CD4-positive, alpha-beta memory T cell (primary cell): ENCODE measurements at regions not wholly inside any gene's neighbourhood (a gene's known extent, or its start where the extent isn't known, plus 50 kb on each side); places are given as distances from the start of the nearest gene placed in this dataset.

ENCODE experiments used
- CTCF ChIA-PET: fragments of 350-600 bp; sonication (Branson Sonifier 250); formaldehyde crosslinking; loops from one replicate; lab custom pipeline; 2021; ENCODE audit warnings: inconsistent platforms; ENCODE audit not compliant: partially characterized antibody; lab: Charles Lee
- POLR2A ChIA-PET: fragments of 350-600 bp; sonication (Branson Sonifier 250); formaldehyde crosslinking; loops from one replicate; lab custom pipeline; 2021; ENCODE audit not compliant: partially characterized antibody; lab: Charles Lee
- DNase-seq, 5 donors: peaks; one replicate each; pipeline versions ENCODE4 v3.0.0 to v3.0.0-alpha.2; 2020 to 2022; ENCODE audit warnings: mixed read lengths in 1 of 5
- H3K27ac ChIP-seq: one replicate; pipeline ENCODE4 v1.7.0; 2013; ENCODE audit warnings: low read depth, low read length
- H3K27me3 ChIP-seq: 2 replicates; pipeline ENCODE4 v1.7.0; 2013; ENCODE audit warnings: mild to moderate bottlenecking, low read length, moderate library complexity; ENCODE audit not compliant: insufficient read depth
- H3K36me3 ChIP-seq: 2 replicates; pipeline ENCODE4 v1.7.0; 2013; ENCODE audit warnings: mild to moderate bottlenecking, low read length, moderate library complexity; ENCODE audit not compliant: insufficient read depth
- H3K4me1 ChIP-seq: 2 replicates; pipeline ENCODE4 v1.7.0; 2013; ENCODE audit warnings: mild to moderate bottlenecking, low read length, moderate library complexity; ENCODE audit not compliant: insufficient read depth
- H3K4me3 ChIP-seq, 2 donors: one replicate each; pipeline ENCODE4 v1.7.0; 2013; ENCODE audit warnings: low read length in 2 of 2, mild to moderate bottlenecking in 1 of 2
- H3K9me3 ChIP-seq, 2 donors: one replicate each; pipeline ENCODE4 v1.7.0; 2013; ENCODE audit warnings: low read length in 2 of 2, control low read depth in 1 of 2; ENCODE audit not compliant: control insufficient read depth in 1 of 2
- H3K27ac Mint-ChIP-seq, 7 donors: one replicate each; pipeline ENCODE4 v1.8.0; 2020 to 2021; ENCODE audit warnings: mixed read lengths in 7 of 7, mild to moderate bottlenecking in 6 of 7, inconsistent platforms in 3 of 7, moderate library complexity in 3 of 7
- H3K27me3 Mint-ChIP-seq, 2 donors: one replicate each; pipeline ENCODE4 v1.8.0; 2020 to 2021; ENCODE audit warnings: mixed read lengths in 2 of 2
- H3K36me3 Mint-ChIP-seq, 2 donors: one replicate each; pipeline ENCODE4 v1.8.0; 2020 to 2021; ENCODE audit warnings: mixed read lengths in 2 of 2, inconsistent platforms in 1 of 2, mild to moderate bottlenecking in 1 of 2
- H3K4me1 Mint-ChIP-seq, 4 donors: one replicate each; pipeline ENCODE4 v1.8.0; 2020 to 2021; ENCODE audit warnings: mixed read lengths in 4 of 4, mild to moderate bottlenecking in 1 of 4
- H3K4me3 Mint-ChIP-seq, 8 donors: one replicate each; pipeline ENCODE4 v1.8.0; 2020 to 2021; ENCODE audit warnings: mixed read lengths in 8 of 8, mild to moderate bottlenecking in 7 of 8, moderate library complexity in 6 of 8, inconsistent platforms in 3 of 8
- H3K9me3 Mint-ChIP-seq, 8 donors: one replicate each; pipeline ENCODE4 v1.8.0; 2020 to 2021; ENCODE audit warnings: mixed read lengths in 8 of 8, mild to moderate bottlenecking in 5 of 8, inconsistent platforms in 3 of 8, moderate library complexity in 1 of 8
- intact Hi-C: fragments of 100-400 bp; cut with micrococcal nuclease; formaldehyde crosslinking; loops from one replicate; pipeline ENCODE4 v1.15.1; 2023

- H3K27me3 Mint-ChIP-seq: no peaks in the 10 kb centered on the region
- CTCF ChIA-PET: no interaction called here
- POLR2A ChIA-PET: no interaction called here
These were observed 247.6 kb upstream of the SOX2 start for GRCh38 chr3:181464033-181464694.

GRCh38 chr3:181461381-181461780, 250.3 kb upstream of the SOX2 start:
- intact Hi-C loops: no loop called here
- no peaks in the 10 kb centered on the region for H3K9me3 ChIP-seq
- H3K27ac Mint-ChIP-seq: no peak overlapping the region
- H3K36me3 ChIP-seq: no peaks in the 10 kb centered on the region
- ChIA-PET CTCF (no interaction called here), POLR2A (no interaction called here)
- no peak overlapping the region for H3K27ac ChIP-seq
- no peaks in the 10 kb centered on the region for H3K4me1 Mint-ChIP-seq
- no peak overlapping the region for H3K4me3 ChIP-seq
- H3K36me3 Mint-ChIP-seq: no peaks in the 10 kb centered on the region
- peaks cover 0 to 16% (median 6%) of the 10 kb centered on the region in 8 donors for H3K9me3 Mint-ChIP-seq
- no peaks in the 10 kb centered on the region for H3K4me1 ChIP-seq
- DNase-seq: no peak
- no peak overlapping the region for H3K4me3 Mint-ChIP-seq
- no peaks in the 10 kb centered on the region for H3K27me3 ChIP-seq
- H3K27me3 Mint-ChIP-seq: no peaks in the 10 kb centered on the region

More at GRCh38 chr3:181464033-181464694, 247.6 kb upstream of the SOX2 start:
- no peaks in the 10 kb centered on the region for H3K4me1 Mint-ChIP-seq
- Histone ChIP-seq H3K4me1 (no peaks in the 10 kb centered on the region), H3K27me3 (no peaks in the 10 kb centered on the region), H3K36me3 (no peaks in the 10 kb centered on the region), H3K27ac (no peak overlapping the region), H3K4me3 (no peak overlapping the region), H3K9me3 (no peaks in the 10 kb centered on the region)
- H3K36me3 Mint-ChIP-seq: no peaks in the 10 kb centered on the region
- H3K4me3 Mint-ChIP-seq: no peak overlapping the region
- intact Hi-C loops: no loop called here
- DNase-seq: no peak
- no peak overlapping the region for H3K27ac Mint-ChIP-seq
- peaks cover 0 to 21% (median 10%) of the 10 kb centered on the region in 8 donors for H3K9me3 Mint-ChIP-seq

- no peaks in the 10 kb centered on the region for H3K36me3 Mint-ChIP-seq
- H3K4me1 Mint-ChIP-seq: no peaks in the 10 kb centered on the region
- Histone ChIP-seq H3K27me3 (no peaks in the 10 kb centered on the region), H3K36me3 (no peaks in the 10 kb centered on the region), H3K4me1 (no peaks in the 10 kb centered on the region), H3K27ac (no peak overlapping the region), H3K4me3 (no peak overlapping the region), H3K9me3 (no peaks in the 10 kb centered on the region)
- H3K27ac Mint-ChIP-seq: no peak overlapping the region
- POLR2A ChIA-PET: no interaction called here
- H3K27me3 Mint-ChIP-seq: no peaks in the 10 kb centered on the region
- CTCF ChIA-PET: no interaction called here
- intact Hi-C loops: no loop called here
- no peak overlapping the region for H3K4me3 Mint-ChIP-seq
- no peak for DNase-seq
- H3K9me3 Mint-ChIP-seq: peaks cover 0 to 21% (median 9%) of the 10 kb centered on the region in 8 donors
These were observed 252.2 kb upstream of the SOX2 start for GRCh38 chr3:181459516-181459915.

- Histone ChIP-seq H3K27ac (no peak overlapping the region), H3K4me3 (no peak overlapping the region), H3K27me3 (no peaks in the 10 kb centered on the region), H3K36me3 (no peaks in the 10 kb centered on the region), H3K9me3 (no peaks in the 10 kb centered on the region), H3K4me1 (no peaks in the 10 kb centered on the region)
- Mint-ChIP-seq H3K27me3 (no peaks in the 10 kb centered on the region), H3K9me3 (peaks cover 0 to 22% (median 13%) of the 10 kb centered on the region in 8 donors), H3K4me3 (no peak overlapping the region), H3K27ac (no peak overlapping the region), H3K36me3 (no peaks in the 10 kb centered on the region), H3K4me1 (no peaks in the 10 kb centered on the region)
- ChIA-PET CTCF (no interaction called here), POLR2A (no interaction called here)
- intact Hi-C loops: no loop called here
- DNase-seq: no peak
These were observed 252.9 kb upstream of the SOX2 start for GRCh38 chr3:181458857-181459256.

- CTCF ChIA-PET: no interaction called here
- H3K27me3 ChIP-seq: no peaks in the 10 kb centered on the region
- intact Hi-C loops: no loop called here
These were observed 254.0 kb upstream of the SOX2 start for GRCh38 chr3:181457756-181458155.

GRCh38 chr3:181457190-181457589, 254.5 kb upstream of the SOX2 start:
- Mint-ChIP-seq H3K36me3 (no peaks in the 10 kb centered on the region), H3K4me1 (no peaks in the 10 kb centered on the region), H3K4me3 (no peak overlapping the region), H3K9me3 (peaks cover 0 to 28% (median 13%) of the 10 kb centered on the region in 8 donors), H3K27ac (no peak overlapping the region), H3K27me3 (no peaks in the 10 kb centered on the region)
- Histone ChIP-seq H3K36me3 (no peaks in the 10 kb centered on the region), H3K9me3 (no peaks in the 10 kb centered on the region), H3K27me3 (no peaks in the 10 kb centered on the region), H3K4me3 (no peak overlapping the region), H3K4me1 (no peaks in the 10 kb centered on the region), H3K27ac (no peak overlapping the region)
- DNase-seq: no peak
- intact Hi-C loops: no loop called here
- ChIA-PET POLR2A (no interaction called here), CTCF (no interaction called here)

More at GRCh38 chr3:181457756-181458155, 254.0 kb upstream of the SOX2 start:
- no peak for DNase-seq
- Histone ChIP-seq H3K4me1 (no peaks in the 10 kb centered on the region), H3K27ac (no peak overlapping the region), H3K4me3 (no peak overlapping the region), H3K9me3 (no peaks in the 10 kb centered on the region), H3K36me3 (no peaks in the 10 kb centered on the region)
- Mint-ChIP-seq H3K36me3 (no peaks in the 10 kb centered on the region), H3K27me3 (no peaks in the 10 kb centered on the region), H3K4me1 (no peaks in the 10 kb centered on the region), H3K4me3 (no peak overlapping the region), H3K27ac (no peak overlapping the region), H3K9me3 (peaks cover 0 to 26% (median 13%) of the 10 kb centered on the region in 8 donors)
- POLR2A ChIA-PET: no interaction called here

GRCh38 chr3:181455276-181455675, 256.4 kb upstream of the SOX2 start:
- ChIA-PET POLR2A (no interaction called here), CTCF (no interaction called here)
- Mint-ChIP-seq H3K9me3 (peaks cover 3 to 28% (median 16%) of the 10 kb centered on the region in 8 donors), H3K4me3 (no peak overlapping the region), H3K36me3 (no peaks in the 10 kb centered on the region), H3K27ac (no peak overlapping the region), H3K4me1 (no peaks in the 10 kb centered on the region), H3K27me3 (no peaks in the 10 kb centered on the region)
- H3K4me3 ChIP-seq: no peak overlapping the region
- no peak overlapping the region for H3K27ac ChIP-seq
- no peaks in the 10 kb centered on the region for H3K36me3 ChIP-seq
- no peaks in the 10 kb centered on the region for H3K9me3 ChIP-seq
- H3K27me3 ChIP-seq: no peaks in the 10 kb centered on the region
- DNase-seq: no peak
- intact Hi-C loops: no loop called here
- no peaks in the 10 kb centered on the region for H3K4me1 ChIP-seq
